NCI-H2029 treated with DMSO at 0.1 percent for 48 hours (cell line): ENCODE measurements at regions not wholly inside any gene's neighbourhood (a gene's known extent, or its start where the extent isn't known, plus 50 kb on each side); places are given as distances from the start of the nearest gene placed in this dataset.

ENCODE experiments used
- DNase-seq: peaks from one replicate; lab custom pipeline; 2025; lab: John Stamatoyannopoulos, UW

DNA sequence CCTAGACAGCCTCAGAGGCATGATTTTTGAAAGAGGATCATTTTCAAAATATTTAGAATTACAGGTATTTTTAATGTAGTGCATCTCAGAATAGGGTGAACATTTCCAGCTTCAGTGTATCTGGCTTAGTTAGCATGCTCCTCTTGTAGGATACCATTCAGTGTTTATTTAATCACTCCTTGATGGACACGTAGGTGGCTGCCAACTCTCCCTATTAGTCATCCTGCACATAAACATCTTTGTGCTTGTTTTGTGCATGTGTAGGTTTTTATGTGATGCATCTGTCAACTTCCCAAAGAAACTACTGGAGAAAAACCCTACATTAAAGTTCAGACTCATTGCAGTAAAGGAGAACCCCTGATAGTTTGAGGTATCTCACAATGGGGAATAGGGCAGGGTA lies 52.5 kb upstream of the RBM19 start:
- DNase-seq = peak; percentile 44
